Activated T-helper 17 cell treated with anti-CD3 and anti-CD28 coated beads, Interleukin-2, amount 50 U/mL, for 72 hours (primary cell): ENCODE measurements at regions not wholly inside any gene's neighbourhood (a gene's known extent, or its start where the extent isn't known, plus 50 kb on each side); places are given as distances from the start of the nearest gene placed in this dataset.
"Not testable (repeated sequence)": the region's sequence is repeated elsewhere in the genome, so short reads cannot be mapped to it uniquely, and the experiment has no call there.

Experiments used
- ATAC-seq: fragments of 150-1000 bp; cut with Tn5 transposase; replicated peaks from 2 replicates; pipeline ENCODE4 v1.10.0; 2021; ENCODE audit warnings: mild to moderate bottlenecking, moderate library complexity
- H3K27ac Mint-ChIP-seq: one replicate; pipeline ENCODE4 v1.8.0; 2022; ENCODE audit warnings: mixed read lengths
- H3K27me3 Mint-ChIP-seq: one replicate; pipeline ENCODE4 v1.8.0; 2022; ENCODE audit warnings: mixed read lengths
- H3K36me3 Mint-ChIP-seq: one replicate; pipeline ENCODE4 v1.8.0; 2022; ENCODE audit warnings: low read depth, mild to moderate bottlenecking, mixed read lengths
- H3K4me1 Mint-ChIP-seq: one replicate; pipeline ENCODE4 v1.8.0; 2022; ENCODE audit warnings: mixed read lengths
- H3K4me3 Mint-ChIP-seq: one replicate; pipeline ENCODE4 v1.8.0; 2022; ENCODE audit warnings: mild to moderate bottlenecking, mixed read lengths
- H3K9me3 Mint-ChIP-seq: one replicate; pipeline ENCODE4 v1.8.0; 2022; ENCODE audit warnings: mixed read lengths

DNA sequence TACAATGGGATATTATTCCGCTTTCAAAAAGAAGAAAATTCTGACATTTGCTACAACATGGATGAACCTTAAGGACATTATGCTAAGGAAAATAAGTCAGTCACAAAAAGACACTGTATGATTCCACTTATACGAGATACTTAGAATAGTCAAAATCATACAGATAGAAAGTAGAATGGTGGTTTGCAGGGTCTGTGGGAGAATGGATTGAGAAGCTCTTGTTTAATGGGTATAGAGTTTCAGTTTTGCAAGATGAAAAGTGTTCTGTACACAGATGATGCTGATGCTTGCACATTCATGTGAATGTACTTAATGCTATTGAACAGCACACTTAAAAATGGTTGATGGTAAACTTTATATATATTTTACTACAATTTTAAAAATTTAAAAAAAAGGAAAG lies 2050.7 kb upstream of the WWC1 start:
- H3K27me3 Mint-ChIP-seq, result no peaks in the 10 kb centered on the region
- ATAC-seq, result no peak
- no peaks in the 10 kb centered on the region for H3K4me1 Mint-ChIP-seq
- no peak overlapping the region for H3K27ac Mint-ChIP-seq
- no peaks in the 10 kb centered on the region for H3K36me3 Mint-ChIP-seq
- H3K4me3 Mint-ChIP-seq, result no peak overlapping the region
- peaks cover 21% of the 10 kb centered on the region for H3K9me3 Mint-ChIP-seq

DNA sequence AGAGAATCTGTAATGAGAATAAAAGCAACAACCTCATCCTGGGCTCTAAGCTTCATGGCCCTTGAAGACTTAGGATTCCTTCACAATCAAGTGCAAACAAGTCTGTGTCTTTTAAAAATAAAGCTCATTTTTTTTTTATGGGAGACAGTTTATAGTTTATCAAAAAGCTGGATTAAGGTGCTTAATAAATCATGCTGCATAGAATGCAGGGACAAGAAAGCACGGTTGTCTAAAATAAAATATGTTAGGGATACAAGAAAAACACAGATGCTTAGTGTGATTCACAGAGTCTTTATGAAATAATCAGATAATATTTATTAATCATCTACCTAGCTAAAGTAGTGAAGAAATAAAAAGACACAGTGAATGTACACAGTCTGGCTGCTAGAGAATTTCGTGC lies 2045.9 kb upstream of the WWC1 start:
- H3K27ac Mint-ChIP-seq, result no peak overlapping the region

DNA sequence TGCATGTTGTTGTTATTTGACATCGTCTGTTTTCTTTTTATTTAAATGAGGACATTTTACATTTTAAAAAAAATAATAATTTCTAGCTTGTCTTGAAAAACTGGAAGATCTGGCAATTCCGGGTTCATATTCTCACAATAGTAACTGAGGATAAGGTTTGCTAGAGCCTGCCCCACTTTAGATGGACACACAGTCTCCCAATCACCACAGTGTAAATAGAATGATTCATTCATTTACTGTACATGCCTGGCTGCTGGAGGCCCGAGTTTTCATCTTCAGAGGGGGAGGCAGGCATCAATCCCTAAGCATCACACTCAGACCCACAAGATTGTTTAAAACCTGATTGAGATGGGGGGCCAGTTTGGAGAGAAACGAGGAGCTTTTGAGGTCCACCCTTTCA lies 2039.7 kb upstream of the WWC1 start:
- H3K36me3 Mint-ChIP-seq, result no peaks in the 10 kb centered on the region
- peaks cover 22% of the 10 kb centered on the region for H3K9me3 Mint-ChIP-seq
- no peaks in the 10 kb centered on the region for H3K4me1 Mint-ChIP-seq
- H3K4me3 Mint-ChIP-seq, result no peak overlapping the region
- H3K27ac Mint-ChIP-seq, result no peak overlapping the region
- H3K27me3 Mint-ChIP-seq, result no peaks in the 10 kb centered on the region
- ATAC-seq, result no peak

More for the DNA sequence above, 2045.9 kb upstream of the WWC1 start:
- no peaks in the 10 kb centered on the region for H3K27me3 Mint-ChIP-seq
- peaks cover 33% of the 10 kb centered on the region for H3K9me3 Mint-ChIP-seq
- H3K4me3 Mint-ChIP-seq, result no peak overlapping the region
- no peaks in the 10 kb centered on the region for H3K36me3 Mint-ChIP-seq
- no peaks in the 10 kb centered on the region for H3K4me1 Mint-ChIP-seq
- no peak for ATAC-seq

DNA sequence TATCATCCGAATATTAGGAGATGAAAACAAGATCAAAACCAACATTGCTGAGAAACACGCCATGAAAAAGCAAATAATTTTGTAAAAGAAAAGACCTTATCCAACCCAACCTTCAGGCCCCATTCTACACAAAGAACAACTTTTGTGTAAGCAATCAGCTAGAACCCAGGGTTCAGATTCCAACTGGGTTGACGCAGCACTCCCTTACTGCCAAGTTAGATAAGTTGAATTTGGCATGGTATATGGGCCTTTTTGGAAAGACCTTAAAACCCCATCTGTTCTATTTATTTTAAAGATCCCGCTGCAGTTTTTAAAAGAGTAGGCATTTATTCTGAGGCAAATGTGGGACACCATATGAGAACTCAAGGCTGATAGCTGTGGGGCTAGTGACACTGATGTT lies 2033.8 kb upstream of the WWC1 start:
- H3K4me1 Mint-ChIP-seq, result no peaks in the 10 kb centered on the region
- H3K27me3 Mint-ChIP-seq, result no peaks in the 10 kb centered on the region
- H3K36me3 Mint-ChIP-seq, result no peaks in the 10 kb centered on the region
- no peak overlapping the region for H3K4me3 Mint-ChIP-seq
- no peak for ATAC-seq
- peaks cover 19% of the 10 kb centered on the region for H3K9me3 Mint-ChIP-seq
- H3K27ac Mint-ChIP-seq, result no peak overlapping the region

DNA sequence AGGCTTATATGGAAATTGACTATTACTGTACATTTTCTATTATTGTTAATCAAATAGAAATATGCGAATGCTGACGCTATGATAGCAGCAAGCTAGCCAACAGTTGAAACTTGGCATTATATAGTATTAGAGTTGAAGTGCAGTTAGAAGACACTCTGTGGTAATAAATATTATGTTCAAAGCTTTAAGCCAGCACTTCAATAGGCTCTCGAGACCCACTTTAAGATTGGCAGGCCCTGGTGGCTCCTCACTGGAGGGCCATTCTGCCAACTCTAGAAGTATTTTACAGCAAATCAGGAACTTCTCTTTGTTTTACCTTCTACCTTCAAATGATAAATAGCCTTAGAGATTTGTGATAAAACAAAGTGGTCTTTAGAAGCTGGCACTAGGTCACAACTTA lies 2029.0 kb upstream of the WWC1 start:
- Mint-ChIP-seq H3K4me3 (no peak overlapping the region), H3K4me1 (no peaks in the 10 kb centered on the region), H3K9me3 (peaks cover 22% of the 10 kb centered on the region), H3K36me3 (no peaks in the 10 kb centered on the region), H3K27ac (no peak overlapping the region), H3K27me3 (no peaks in the 10 kb centered on the region)
- no peak for ATAC-seq

DNA sequence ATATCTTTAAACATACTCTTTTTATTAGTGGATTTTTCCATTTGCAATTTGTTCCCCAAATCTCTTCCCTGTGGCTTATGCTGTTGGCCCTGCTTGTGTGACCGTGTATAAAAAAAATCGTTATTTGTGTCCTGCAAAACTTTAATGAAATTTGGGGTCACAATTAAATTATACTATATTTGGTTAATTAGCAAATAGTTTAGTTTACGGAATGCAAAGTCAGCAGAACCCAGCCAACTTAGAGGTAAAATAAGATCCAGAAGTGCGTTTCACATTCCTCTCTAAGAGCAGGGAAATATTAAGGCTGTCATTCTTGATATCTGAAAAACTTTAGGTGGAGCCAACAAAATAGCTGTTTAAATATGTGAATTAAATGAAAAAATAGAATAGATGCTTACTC lies 2023.5 kb upstream of the WWC1 start:
- no peaks in the 10 kb centered on the region for H3K4me1 Mint-ChIP-seq
- H3K4me3 Mint-ChIP-seq, result no peak overlapping the region
- peaks cover 15% of the 10 kb centered on the region for H3K9me3 Mint-ChIP-seq
- ATAC-seq, result no peak
- no peaks in the 10 kb centered on the region for H3K27me3 Mint-ChIP-seq
- no peak overlapping the region for H3K27ac Mint-ChIP-seq
- no peaks in the 10 kb centered on the region for H3K36me3 Mint-ChIP-seq

DNA sequence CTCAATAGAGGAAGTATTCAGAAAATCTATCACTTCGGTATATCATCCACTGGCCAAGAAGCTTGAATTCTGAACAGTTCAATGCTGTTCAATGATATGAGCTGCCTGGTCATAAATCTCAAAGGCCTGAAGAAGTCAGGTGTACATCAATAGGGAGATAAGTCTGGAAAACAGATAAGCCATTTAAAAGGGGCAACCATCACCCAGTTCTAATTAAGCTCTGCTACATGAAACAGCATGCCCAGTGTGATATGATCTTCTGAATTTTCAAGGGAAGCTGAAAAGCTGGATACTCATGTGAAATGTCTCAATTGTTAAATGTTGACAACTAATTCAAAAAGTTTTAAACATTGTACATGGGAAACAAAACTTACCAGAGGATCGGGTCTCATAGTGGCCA lies 2020.7 kb upstream of the WWC1 start:
- Mint-ChIP-seq H3K9me3 (peaks cover 3% of the 10 kb centered on the region), H3K36me3 (no peaks in the 10 kb centered on the region), H3K4me1 (no peaks in the 10 kb centered on the region), H3K27ac (no peak overlapping the region), H3K4me3 (no peak overlapping the region), H3K27me3 (no peaks in the 10 kb centered on the region)
- no peak for ATAC-seq

DNA sequence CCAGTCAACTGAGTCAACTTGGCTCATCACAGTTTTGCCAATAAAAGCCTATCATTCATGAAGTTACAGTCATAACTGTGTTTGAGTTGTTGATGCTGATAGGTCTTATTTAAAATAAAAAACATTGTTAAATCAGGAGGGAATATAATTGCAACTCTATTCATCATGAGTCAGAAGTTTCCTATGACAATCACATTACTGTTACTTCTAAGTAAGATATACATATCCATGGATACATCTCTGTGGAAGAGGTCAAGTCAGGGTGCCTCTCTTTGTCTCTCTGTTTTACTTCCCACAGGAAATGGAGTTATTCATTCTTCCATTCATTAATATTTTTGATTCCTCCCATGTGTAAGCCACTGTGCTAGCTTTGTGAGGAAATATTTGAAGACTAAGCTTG lies 2015.4 kb upstream of the WWC1 start:
- H3K27me3 Mint-ChIP-seq, result no peaks in the 10 kb centered on the region
- H3K9me3 Mint-ChIP-seq, result peaks cover 7% of the 10 kb centered on the region
- no peak overlapping the region for H3K27ac Mint-ChIP-seq
- H3K36me3 Mint-ChIP-seq, result no peaks in the 10 kb centered on the region
- ATAC-seq, result no peak
- no peaks in the 10 kb centered on the region for H3K4me1 Mint-ChIP-seq
- H3K4me3 Mint-ChIP-seq, result no peak overlapping the region

DNA sequence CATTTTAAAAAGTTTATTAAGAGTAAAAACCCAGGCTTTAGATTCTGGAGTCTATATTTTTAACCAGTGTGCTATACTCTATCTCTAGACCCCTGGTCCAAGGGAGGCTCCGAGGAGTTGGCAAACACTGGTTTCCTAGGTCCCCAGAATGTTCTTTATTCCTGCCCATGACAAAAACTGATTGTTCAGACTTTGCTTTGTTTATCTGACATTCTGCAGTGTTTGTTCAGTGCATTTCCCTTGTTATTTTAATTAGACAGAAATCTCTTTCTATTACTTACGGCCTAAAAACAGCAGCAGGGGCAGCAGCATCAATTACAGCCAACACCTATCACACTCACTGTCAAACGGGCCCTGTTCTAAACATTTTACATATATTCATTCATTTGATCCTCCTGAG lies 2011.6 kb upstream of the WWC1 start:
- H3K9me3 Mint-ChIP-seq, result peaks cover 8% of the 10 kb centered on the region
- no peaks in the 10 kb centered on the region for H3K36me3 Mint-ChIP-seq
- no peaks in the 10 kb centered on the region for H3K27me3 Mint-ChIP-seq
- ATAC-seq, result no peak
- no peaks in the 10 kb centered on the region for H3K4me1 Mint-ChIP-seq
- no peak overlapping the region for H3K27ac Mint-ChIP-seq
- no peak overlapping the region for H3K4me3 Mint-ChIP-seq

DNA sequence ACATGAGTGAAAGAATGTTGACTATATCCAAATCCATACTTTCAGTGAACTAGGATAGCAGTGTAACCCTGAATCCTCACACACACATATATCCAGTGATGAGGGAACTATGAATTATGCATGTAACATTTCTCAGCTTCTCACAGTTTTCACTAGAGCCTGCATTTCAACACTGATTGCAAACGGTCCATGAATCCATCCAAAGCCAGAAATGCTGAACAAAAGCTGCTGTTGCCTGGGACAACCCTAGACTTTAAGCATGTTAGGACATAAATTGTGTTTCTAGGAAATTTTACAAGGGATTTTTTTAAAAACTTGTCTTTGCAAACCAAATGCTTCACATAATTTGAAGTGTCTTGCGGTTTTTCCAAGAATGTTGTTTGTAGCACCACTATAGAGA lies 2010.0 kb upstream of the WWC1 start:
- Mint-ChIP-seq H3K27me3 (no peaks in the 10 kb centered on the region), H3K4me3 (no peak overlapping the region), H3K9me3 (peaks cover 8% of the 10 kb centered on the region), H3K4me1 (no peaks in the 10 kb centered on the region), H3K36me3 (no peaks in the 10 kb centered on the region), H3K27ac (no peak overlapping the region)
- ATAC-seq, result no peak

DNA sequence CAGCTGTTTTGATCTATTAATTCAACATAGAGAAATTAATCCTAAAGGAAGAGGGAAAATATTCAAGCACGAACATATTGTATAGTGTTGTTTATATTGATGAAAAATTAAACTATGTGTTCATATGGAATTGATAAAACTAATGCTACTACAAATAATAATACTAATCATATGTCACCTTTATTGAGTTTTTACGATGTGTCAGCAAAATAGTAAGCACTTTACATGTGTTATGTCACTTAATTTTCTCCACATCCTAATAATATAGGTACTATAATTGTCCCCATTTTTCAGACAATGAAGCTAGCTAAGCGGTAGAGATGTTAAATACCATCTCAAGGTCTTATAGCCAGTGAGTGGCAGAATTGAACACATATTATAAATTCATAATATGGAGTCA lies 2008.5 kb upstream of the WWC1 start:
- H3K4me1 Mint-ChIP-seq, result no peaks in the 10 kb centered on the region
- no peaks in the 10 kb centered on the region for H3K27me3 Mint-ChIP-seq

DNA sequence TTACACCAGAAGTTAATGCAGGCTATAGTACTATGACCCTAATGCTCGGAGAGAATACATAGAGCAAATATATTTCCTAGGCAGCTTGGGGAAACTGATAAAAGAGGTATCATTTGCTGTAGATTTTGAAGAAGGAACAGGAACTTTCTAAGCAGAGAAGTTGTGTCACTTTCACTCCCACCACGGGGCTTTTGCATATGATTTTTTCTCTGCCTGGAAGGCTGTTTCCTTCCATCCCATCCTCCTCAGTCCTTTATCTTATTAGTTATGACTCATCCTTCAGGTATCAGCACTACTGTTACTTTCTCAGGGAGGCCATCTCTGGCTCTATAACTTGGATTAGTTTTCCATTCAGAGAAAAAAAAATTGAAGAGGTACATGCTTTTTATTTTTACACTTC lies 2006.1 kb upstream of the WWC1 start:
- no peak overlapping the region for H3K4me3 Mint-ChIP-seq
- ATAC-seq, result no peak
- H3K27me3 Mint-ChIP-seq, result no peaks in the 10 kb centered on the region
- no peaks in the 10 kb centered on the region for H3K36me3 Mint-ChIP-seq
- H3K9me3 Mint-ChIP-seq, result peaks cover 11% of the 10 kb centered on the region
- no peaks in the 10 kb centered on the region for H3K4me1 Mint-ChIP-seq
- no peak overlapping the region for H3K27ac Mint-ChIP-seq

More for the DNA sequence above, 2008.5 kb upstream of the WWC1 start:
- ATAC-seq, result no peak
- Mint-ChIP-seq H3K36me3 (no peaks in the 10 kb centered on the region), H3K9me3 (peaks cover 9% of the 10 kb centered on the region), H3K27ac (no peak overlapping the region), H3K4me3 (no peak overlapping the region)

DNA sequence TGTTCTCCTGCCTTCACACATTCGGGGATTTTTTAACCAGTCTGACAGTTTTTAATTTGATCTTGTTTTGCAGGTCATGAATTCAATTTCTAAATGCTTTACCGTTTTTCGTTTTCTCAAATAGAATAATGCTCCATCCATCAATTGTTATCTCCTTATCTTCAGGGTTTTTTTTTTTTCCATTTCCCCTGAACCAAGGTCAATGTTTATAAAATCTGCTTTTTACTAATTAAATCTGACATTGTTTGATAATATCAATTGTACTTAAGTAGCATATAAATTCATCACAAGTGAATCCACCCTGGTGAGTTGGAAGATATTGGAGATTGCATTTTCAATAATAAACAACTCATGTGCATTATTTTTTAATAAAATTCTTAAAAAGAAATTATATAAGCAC lies 2004.6 kb upstream of the WWC1 start:
- peaks cover 9% of the 10 kb centered on the region for H3K9me3 Mint-ChIP-seq
- no peak for ATAC-seq
- no peaks in the 10 kb centered on the region for H3K27me3 Mint-ChIP-seq
- H3K36me3 Mint-ChIP-seq, result no peaks in the 10 kb centered on the region
- H3K4me1 Mint-ChIP-seq, result no peaks in the 10 kb centered on the region
- H3K27ac Mint-ChIP-seq, result no peak overlapping the region
- H3K4me3 Mint-ChIP-seq, result no peak overlapping the region

DNA sequence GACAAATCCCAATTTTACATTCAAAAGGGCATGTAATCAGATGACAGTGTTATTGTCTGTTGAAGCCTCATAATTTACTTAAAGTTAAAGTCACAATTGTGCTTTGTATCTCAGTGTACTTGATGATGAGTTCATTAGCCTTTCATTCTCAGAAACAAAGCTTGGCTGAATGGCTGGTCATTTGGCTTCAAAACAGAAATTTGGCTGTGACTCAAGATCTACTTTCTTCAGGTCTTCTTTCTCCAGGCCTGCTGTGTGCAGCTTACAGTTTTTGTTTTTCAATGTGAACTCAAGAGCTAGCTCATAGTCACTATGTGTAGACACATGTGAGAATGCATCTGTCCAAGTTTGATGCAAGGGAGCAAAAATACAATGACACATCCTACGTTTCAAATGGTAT lies 2003.6 kb upstream of the WWC1 start:
- H3K36me3 Mint-ChIP-seq, result no peaks in the 10 kb centered on the region
- no peak overlapping the region for H3K4me3 Mint-ChIP-seq
- H3K27ac Mint-ChIP-seq, result no peak overlapping the region
- no peaks in the 10 kb centered on the region for H3K4me1 Mint-ChIP-seq
- no peaks in the 10 kb centered on the region for H3K27me3 Mint-ChIP-seq
- H3K9me3 Mint-ChIP-seq, result peaks cover 9% of the 10 kb centered on the region
- no peak for ATAC-seq

DNA sequence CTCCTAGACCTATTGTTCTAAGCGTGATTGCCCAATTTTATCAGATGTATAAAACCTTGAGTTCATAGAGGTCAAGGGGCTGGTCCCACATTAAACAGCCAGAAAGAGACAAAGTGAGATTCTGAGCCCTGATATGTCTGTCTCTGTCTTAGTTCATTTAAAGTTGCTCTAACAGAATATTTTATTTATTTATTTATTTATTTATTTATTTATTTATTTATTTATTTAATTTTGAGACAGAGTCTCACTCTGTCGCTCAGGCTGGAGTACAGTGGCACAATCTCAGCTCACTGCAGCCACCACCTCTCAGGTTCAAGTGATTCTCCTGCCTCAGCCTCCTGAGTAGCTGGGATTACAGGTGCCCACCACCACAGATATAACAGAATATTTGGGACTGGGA lies 1999.6 kb upstream of the WWC1 start:
- H3K4me3 Mint-ChIP-seq, H3K36me3 Mint-ChIP-seq, ATAC-seq, H3K27ac Mint-ChIP-seq, H3K4me1 Mint-ChIP-seq, H3K27me3 Mint-ChIP-seq: not testable (repeated sequence)
- peaks cover 13% of the 10 kb centered on the region for H3K9me3 Mint-ChIP-seq

DNA sequence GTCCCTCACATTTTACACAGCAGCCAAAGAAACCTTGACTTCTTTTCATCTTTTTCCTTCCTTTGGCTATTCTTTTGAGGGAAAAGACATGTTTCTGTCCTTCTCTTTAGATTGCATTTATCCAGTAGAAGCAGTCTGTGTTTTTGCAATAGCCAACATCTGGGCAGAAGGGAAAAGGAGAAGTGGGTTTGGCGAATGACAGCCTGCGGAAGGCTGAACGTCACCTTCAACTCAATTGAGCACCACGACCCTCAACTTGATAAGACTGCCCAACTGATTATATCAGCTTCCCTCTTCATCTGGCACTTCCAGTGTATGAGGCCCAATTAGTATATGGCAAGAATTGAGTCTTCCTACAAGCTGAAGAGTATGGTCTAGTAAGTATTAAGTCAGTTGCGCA lies 1997.6 kb upstream of the WWC1 start:
- Mint-ChIP-seq H3K4me3 (no peak overlapping the region), H3K4me1 (no peaks in the 10 kb centered on the region), H3K27me3 (no peaks in the 10 kb centered on the region), H3K36me3 (no peaks in the 10 kb centered on the region), H3K9me3 (peaks cover 16% of the 10 kb centered on the region), H3K27ac (no peak overlapping the region)
- no peak for ATAC-seq
